GM23338 (cell line): ENCODE measurements at regions not wholly inside any gene's neighbourhood (a gene's known extent, or its start where the extent isn't known, plus 50 kb on each side); places are given as distances from the start of the nearest gene placed in this dataset.

Experiments
- ATAC-seq: fragments of 200-7000 bp; cut with Tn5 transposase; 3 replicates; pipeline ENCODE4 v1.9.1; 2020
- DNase-seq: peaks from one replicate; pipeline ENCODE4 v3.0.0-alpha.2; 2015; ENCODE audit warnings: low spot score
- H2AFZ ChIP-seq: fragments of 200-600 bp; sonication (generic); 2 replicates; pipeline ENCODE4 v1.8.0; 2016; ENCODE audit warnings: antibody characterized with exemption, mild to moderate bottlenecking, moderate library complexity
- H3F3A ChIP-seq: fragments of 200-600 bp; sonication (generic); replicated peaks from 2 replicates; pipeline ENCODE4 v1.8.0; 2017; ENCODE audit warnings: antibody characterized with exemption, mixed run types, low read depth
- H3K27ac ChIP-seq: fragments of 200-600 bp; sonication (generic); 2 replicates; pipeline ENCODE4 v1.6.1; 2016; ENCODE audit warnings: low read depth
- H3K27me3 ChIP-seq: fragments of 200-600 bp; sonication (generic); 2 replicates; pipeline ENCODE4 v1.8.0; 2016; ENCODE audit warnings: mild to moderate bottlenecking, mixed run types, moderate library complexity; ENCODE audit not compliant: insufficient read depth
- H3K36me3 ChIP-seq: fragments of 200-600 bp; sonication (generic); 2 replicates; pipeline ENCODE4 v1.8.0; 2016; ENCODE audit warnings: mild to moderate bottlenecking; ENCODE audit not compliant: insufficient read depth
- H3K4me1 ChIP-seq: fragments of 200-600 bp; sonication (generic); 2 replicates; pipeline ENCODE4 v1.8.0; 2016; ENCODE audit warnings: mild to moderate bottlenecking, moderate library complexity; ENCODE audit not compliant: insufficient read depth
- H3K4me2 ChIP-seq: fragments of 200-600 bp; sonication (generic); 2 replicates; pipeline ENCODE4 v1.7.1; 2017; ENCODE audit warnings: mixed run types
- H3K4me3 ChIP-seq: fragments of 200-600 bp; sonication (generic); 2 replicates; pipeline ENCODE4 v1.6.1; 2016; ENCODE audit warnings: mixed run types
- H3K79me2 ChIP-seq: fragments of 200-600 bp; sonication (generic); replicated peaks from 2 replicates; pipeline ENCODE4 v1.8.0; 2017; ENCODE audit warnings: mild to moderate bottlenecking; ENCODE audit not compliant: insufficient read depth
- H3K9me2 ChIP-seq: fragments of 200-600 bp; sonication (generic); 2 replicates; pipeline ENCODE4 v1.8.0; 2017; ENCODE audit not compliant: insufficient read depth
- H4K20me1 ChIP-seq: fragments of 200-600 bp; sonication (generic); replicated peaks from 2 replicates; pipeline ENCODE4 v1.8.0; 2017; ENCODE audit warnings: mild to moderate bottlenecking; ENCODE audit not compliant: insufficient read depth
- H3K27ac Mint-ChIP-seq: 2 replicates; pipeline ENCODE4 v1.8.0; 2020; ENCODE audit warnings: inconsistent platforms, mild to moderate bottlenecking, moderate library complexity, mixed read lengths
- H3K27me3 Mint-ChIP-seq: 3 replicates; pipeline ENCODE4 v1.8.0; 2022; ENCODE audit warnings: low read depth, mild to moderate bottlenecking, moderate library complexity, mixed read lengths, inconsistent platforms; ENCODE audit not compliant: insufficient read depth, poor library complexity
- H3K36me3 Mint-ChIP-seq: 3 replicates; pipeline ENCODE4 v1.8.0; 2021; ENCODE audit warnings: low read depth, mild to moderate bottlenecking, inconsistent platforms, moderate library complexity, mixed read lengths
- H3K4me1 Mint-ChIP-seq: 3 replicates; pipeline ENCODE4 v1.8.0; 2020; ENCODE audit warnings: mild to moderate bottlenecking, inconsistent platforms, mixed read lengths
- H3K4me3 Mint-ChIP-seq: 3 replicates; pipeline ENCODE4 v1.8.0; 2021; ENCODE audit warnings: moderate library complexity, mild to moderate bottlenecking, inconsistent platforms, mixed read lengths
- H3K9me3 Mint-ChIP-seq: 3 replicates; pipeline ENCODE4 v1.8.0; 2020; ENCODE audit warnings: moderate library complexity, mild to moderate bottlenecking, inconsistent platforms, mixed read lengths
- ETS1 ChIP-seq: IDR thresholded peaks from 2 replicates; pipeline ENCODE4 v1.6.1; 2016; ENCODE audit warnings: antibody characterized with exemption
- EZH2 ChIP-seq: fragments of 200-600 bp; sonication (generic); IDR thresholded peaks from one replicate; pipeline ENCODE4 v1.8.0; 2017; ENCODE audit warnings: antibody characterized with exemption, mild to moderate bottlenecking, low read depth; ENCODE audit not compliant: unreplicated experiment
- JUNB ChIP-seq: IDR thresholded peaks from one replicate; pipeline ENCODE4 v1.6.1; 2016; ENCODE audit warnings: antibody characterized with exemption; ENCODE audit not compliant: unreplicated experiment
- ZNF114 ChIP-seq: fragments of 250-450 bp; sonication (Bioruptor Pico); IDR thresholded peaks from 2 replicates; pipeline ENCODE4 v1.5.0; 2020; ENCODE audit warnings: mild to moderate bottlenecking, moderate library complexity
- ZNF462 ChIP-seq: fragments of 250-450 bp; sonication (Bioruptor Pico); IDR thresholded peaks from 2 replicates; pipeline ENCODE4 v1.5.0; 2020; ENCODE audit warnings: mild to moderate bottlenecking, moderate library complexity

- H3K27ac ChIP-seq: no peak overlapping the region
- Mint-ChIP-seq H3K36me3 (peaks cover 3% of the 10 kb centered on the region; the same call in 2 of the 3 replicates), H3K4me1 (no peaks in the 10 kb centered on the region), H3K27ac (no peak overlapping the region), H3K4me3 (no peak overlapping the region), H3K27me3 (peaks cover 6% of the 10 kb centered on the region), H3K9me3 (peaks cover 14% of the 10 kb centered on the region)
- no peaks in the 10 kb centered on the region for H3K79me2 ChIP-seq
- H4K20me1 ChIP-seq: no peaks in the 10 kb centered on the region
- no peaks in the 10 kb centered on the region; the same call in 1 of the 2 replicates for H3K9me2 ChIP-seq
- H3K27me3 ChIP-seq: no peaks in the 10 kb centered on the region
- H3K4me2 ChIP-seq: no peak overlapping the region
- no peaks in the 10 kb centered on the region for H3K36me3 ChIP-seq
- H2AFZ ChIP-seq: no peak overlapping the region
- no peak overlapping the region for H3K4me3 ChIP-seq
- DNase-seq (no peak), ATAC-seq (no peak)
- H3K4me1 ChIP-seq: no peaks in the 10 kb centered on the region
- no peaks in the 10 kb centered on the region for H3F3A ChIP-seq
- no peak for TF ChIP-seq ETS1
- no peak for TF ChIP-seq EZH2
- no peak for TF ChIP-seq ZNF114 (CRISPR knock-in tag)
- TF ChIP-seq JUNB: no peak
- TF ChIP-seq ZNF462 (CRISPR knock-in tag): no peak
Observed at GRCh38 chr17:68801335-68802247, 153.6 kb downstream of the ABCA8 start.
